H9 (cell line): ENCODE measurements at regions not wholly inside any gene's neighbourhood (a gene's known extent, or its start where the extent isn't known, plus 50 kb on each side); places are given as distances from the start of the nearest gene placed in this dataset.

Source experiments
- DNase-seq: peaks from one replicate; pipeline ENCODE4 v3.0.0-alpha.2; 2017
- H2AFZ ChIP-seq: one replicate; pipeline ENCODE4 v1.6.1; 2013; ENCODE audit warnings: mild to moderate bottlenecking, low read length, control low read depth, moderate library complexity
- H2AK5ac ChIP-seq: 2 replicates; pipeline ENCODE4 v1.6.1; 2013; ENCODE audit warnings: low read length, control low read depth, mixed read lengths; ENCODE audit not compliant: insufficient read length
- H2BK120ac ChIP-seq: one replicate; pipeline ENCODE4 v1.6.1; 2013; ENCODE audit warnings: low read depth, mild to moderate bottlenecking, low read length, control low read depth, inconsistent platforms; ENCODE audit not compliant: poor library complexity, severe bottlenecking
- H2BK12ac ChIP-seq: 2 replicates; pipeline ENCODE4 v1.6.1; 2013; ENCODE audit warnings: low read length, control low read depth, mixed read lengths, low read depth; ENCODE audit not compliant: insufficient read length
- H2BK15ac ChIP-seq: 2 replicates; pipeline ENCODE4 v1.6.1; 2013; ENCODE audit warnings: low read depth, low read length, control low read depth
- H2BK20ac ChIP-seq: one replicate; pipeline ENCODE4 v1.6.1; 2013; ENCODE audit warnings: low read depth, mild to moderate bottlenecking, low read length, control low read depth, inconsistent platforms; ENCODE audit not compliant: poor library complexity, severe bottlenecking
- H2BK5ac ChIP-seq: 2 replicates; pipeline ENCODE4 v1.6.1; 2013; ENCODE audit warnings: low read length, control low read depth, mixed read lengths; ENCODE audit not compliant: insufficient read length
- H3K14ac ChIP-seq: 2 replicates; pipeline ENCODE4 v1.6.1; 2013; ENCODE audit warnings: low read length, control low read depth; ENCODE audit not compliant: insufficient read depth
- H3K18ac ChIP-seq: 2 replicates; pipeline ENCODE4 v1.6.1; 2013; ENCODE audit warnings: low read depth, mild to moderate bottlenecking, mixed read lengths, low read length, control low read depth; ENCODE audit not compliant: insufficient read length
- H3K23ac ChIP-seq: 2 replicates; pipeline ENCODE4 v1.6.1; 2013; ENCODE audit warnings: low read length, control low read depth, mixed read lengths, low read depth; ENCODE audit not compliant: insufficient read length
- H3K23me2 ChIP-seq: 2 replicates; pipeline ENCODE4 v1.6.1; 2013; ENCODE audit warnings: low read depth, mild to moderate bottlenecking, mixed read lengths, low read length, control low read depth; ENCODE audit not compliant: insufficient read length, poor library complexity, severe bottlenecking
- H3K27ac ChIP-seq: 2 replicates; pipeline ENCODE4 v1.5.1; 2013; ENCODE audit warnings: low read length, control low read depth, mixed read lengths, low read depth; ENCODE audit not compliant: insufficient read length
- H3K27me3 ChIP-seq: 2 replicates; pipeline ENCODE4 v1.6.1; 2013; ENCODE audit warnings: low read length, control low read depth, inconsistent platforms; ENCODE audit not compliant: insufficient read depth
- H3K4ac ChIP-seq: 2 replicates; pipeline ENCODE4 v1.6.1; 2013; ENCODE audit warnings: low read depth, mild to moderate bottlenecking, control low read depth, inconsistent platforms, low read length, moderate library complexity
- H3K4me1 ChIP-seq: 2 replicates; pipeline ENCODE4 v1.6.1; 2013; ENCODE audit warnings: low read length, control low read depth, inconsistent platforms; ENCODE audit not compliant: insufficient read depth
- H3K4me2 ChIP-seq: 2 replicates; pipeline ENCODE4 v1.6.1; 2013; ENCODE audit warnings: low read length, control low read depth, mixed read lengths; ENCODE audit not compliant: insufficient read length, insufficient read depth
- H3K56ac ChIP-seq: 2 replicates; pipeline ENCODE4 v1.6.1; 2013; ENCODE audit warnings: low read depth, mild to moderate bottlenecking, mixed read lengths, low read length, control low read depth; ENCODE audit not compliant: insufficient read length
- H3K79me1 ChIP-seq: 2 replicates; pipeline ENCODE4 v1.6.1; 2013; ENCODE audit warnings: low read depth, mild to moderate bottlenecking, moderate library complexity, low read length, control low read depth, inconsistent platforms; ENCODE audit not compliant: insufficient read depth, poor library complexity, severe bottlenecking
- H3K79me2 ChIP-seq: 2 replicates; pipeline ENCODE4 v1.6.1; 2013; ENCODE audit warnings: low read length, control low read depth, inconsistent platforms; ENCODE audit not compliant: insufficient read depth
- H3K9ac ChIP-seq: 2 replicates; pipeline ENCODE4 v1.6.1; 2013; ENCODE audit warnings: low read length, control low read depth, mixed read lengths; ENCODE audit not compliant: insufficient read length; ENCODE audit errors: extremely low read depth
- H3K9me3 ChIP-seq: one replicate; pipeline ENCODE4 v1.6.1; 2013; ENCODE audit warnings: low read depth, low read length, inconsistent platforms; ENCODE audit not compliant: control insufficient read depth
- H3T11ph ChIP-seq: one replicate; pipeline ENCODE4 v1.6.1; 2013; ENCODE audit warnings: mild to moderate bottlenecking, low read length, control low read depth, inconsistent platforms
- H4K20me1 ChIP-seq: one replicate; pipeline ENCODE4 v1.6.1; 2013; ENCODE audit not compliant: control insufficient read depth, insufficient read length, insufficient read depth
- H4K5ac ChIP-seq: 2 replicates; pipeline ENCODE4 v1.6.1; 2013; ENCODE audit warnings: low read depth, mild to moderate bottlenecking, mixed read lengths, low read length, control low read depth; ENCODE audit not compliant: insufficient read length
- H4K8ac ChIP-seq: replicated peaks from 2 replicates; pipeline ENCODE4 v1.6.1; 2013; ENCODE audit warnings: low read length, control low read depth, mixed read lengths, low read depth; ENCODE audit not compliant: insufficient read length
- H4K91ac ChIP-seq: 2 replicates; pipeline ENCODE4 v1.6.1; 2013; ENCODE audit warnings: low read depth, mild to moderate bottlenecking, moderate library complexity, mixed read lengths, low read length, control low read depth; ENCODE audit not compliant: insufficient read length
- H3K27ac Mint-ChIP-seq, 3 experiments: 2 replicates in 2 of 3; 3 replicates in 1 of 3; pipeline ENCODE4 v1.8.0; 2020 to 2021; ENCODE audit warnings: mixed read lengths in 3 of 3, mild to moderate bottlenecking in 1 of 3, moderate library complexity in 1 of 3
- H3K27me3 Mint-ChIP-seq: 2 replicates; pipeline ENCODE4 v1.8.0; 2021; ENCODE audit warnings: low read depth, mild to moderate bottlenecking, moderate library complexity, mixed read lengths
- H3K36me3 Mint-ChIP-seq, 3 experiments: 2 replicates in 2 of 3; 3 replicates in 1 of 3; pipeline ENCODE4 v1.8.0; 2020 to 2021; ENCODE audit warnings: low read depth in 3 of 3, mixed read lengths in 3 of 3; ENCODE audit not compliant: insufficient read depth in 1 of 3
- H3K4me1 Mint-ChIP-seq, 2 experiments: 2 replicates each; pipeline ENCODE4 v1.8.0; 2020; ENCODE audit warnings: mixed read lengths in 2 of 2
- H3K4me3 Mint-ChIP-seq, 2 experiments: 2 replicates in 1 of 2; 3 replicates in 1 of 2; pipeline ENCODE4 v1.8.0; 2020 to 2021; ENCODE audit warnings: mild to moderate bottlenecking in 2 of 2, mixed read lengths in 2 of 2, moderate library complexity in 1 of 2
- H3K9me3 Mint-ChIP-seq, 2 experiments: 2 replicates in 1 of 2; 3 replicates in 1 of 2; pipeline ENCODE4 v1.8.0; 2020; ENCODE audit warnings: mild to moderate bottlenecking in 2 of 2, mixed read lengths in 2 of 2, moderate library complexity in 1 of 2
- CTCF ChIP-seq: fragments of 200-600 bp; sonication (generic); conservative IDR thresholded peaks from 3 replicates; pipeline ENCODE4 v1.8.0; 2021; ENCODE audit warnings: antibody characterized with exemption, mild to moderate bottlenecking
- WGBS: extraction: QIAGEN DNeasy Blood & Tissue Kit; methylation state at CpG from one replicate; pipeline ENCODE4 v1.1.7; 2013; ENCODE audit warnings: missing lambda C conversion rate, low lambda C conversion rate, mixed read lengths; ENCODE audit not compliant: insufficient read length; ENCODE audit errors: extremely low coverage; 5-methylcytosine and 5-hydroxymethylcytosine counted together

GRCh38 chr5:175377816-175378215 is 66.2 kb downstream of the DRD1 start:
- Mint-ChIP-seq H3K36me3 (no peaks in the 10 kb centered on the region; a peak in 1 of 7 replicates), H3K4me1 (peaks cover 4% of the 10 kb centered on the region in 2 experiments), H3K27me3 (no peaks in the 10 kb centered on the region; the same call in 1 of the 2 replicates), H3K9me3 (no peaks in the 10 kb centered on the region; a peak in 1 of 5 replicates), H3K4me3 (no peak overlapping the region), H3K27ac (no peak overlapping the region)
- Histone ChIP-seq H3K4me2 (no peak overlapping the region), H3K23ac (no peak overlapping the region), H3K23me2 (no peaks in the 10 kb centered on the region), H3K4me1 (no peaks in the 10 kb centered on the region; the same call in 1 of the 2 replicates), H2BK5ac (no peak overlapping the region), H2AFZ (no peak overlapping the region), H3K27ac (no peak overlapping the region), H2BK20ac (no peak overlapping the region), H3K27me3 (no peaks in the 10 kb centered on the region), H4K20me1 (no peaks in the 10 kb centered on the region), H2BK12ac (no peak overlapping the region), H3K9ac (no peak overlapping the region), H3K4ac (no peak overlapping the region), H2BK120ac (no peak overlapping the region), H3K79me1 (no peaks in the 10 kb centered on the region), H2AK5ac (no peak overlapping the region), H3T11ph (no peak overlapping the region), H3K9me3 (no peaks in the 10 kb centered on the region), H2BK15ac (no peak overlapping the region), H3K14ac (no peak overlapping the region), H4K5ac (no peak overlapping the region), H4K91ac (no peak overlapping the region), H4K8ac (no peak overlapping the region), H3K18ac (no peak overlapping the region), H3K79me2 (no peaks in the 10 kb centered on the region), H3K56ac (no peak overlapping the region)
- DNase-seq: no peak
- WGBS: no CpG with 5 or more reads among the region's 1 CpG
- no peak for TF ChIP-seq CTCF
